Amygdala (tissue), 56 donors: ENCODE measurements at regions not wholly inside any gene's neighbourhood (a gene's known extent, or its start where the extent isn't known, plus 50 kb on each side); places are given as distances from the start of the nearest gene placed in this dataset.
A peak's percentile ranks its signal among the peaks of the same experiment; 100 is the strongest.
"Not testable (repeated sequence)": the region's sequence is repeated elsewhere in the genome, so short reads cannot be mapped to it uniquely, and the experiment has no call there.

Source experiments
- DNase-seq, 56 donors: peaks; one replicate each; lab custom pipeline; 2025; lab: John Stamatoyannopoulos, UW

DNA sequence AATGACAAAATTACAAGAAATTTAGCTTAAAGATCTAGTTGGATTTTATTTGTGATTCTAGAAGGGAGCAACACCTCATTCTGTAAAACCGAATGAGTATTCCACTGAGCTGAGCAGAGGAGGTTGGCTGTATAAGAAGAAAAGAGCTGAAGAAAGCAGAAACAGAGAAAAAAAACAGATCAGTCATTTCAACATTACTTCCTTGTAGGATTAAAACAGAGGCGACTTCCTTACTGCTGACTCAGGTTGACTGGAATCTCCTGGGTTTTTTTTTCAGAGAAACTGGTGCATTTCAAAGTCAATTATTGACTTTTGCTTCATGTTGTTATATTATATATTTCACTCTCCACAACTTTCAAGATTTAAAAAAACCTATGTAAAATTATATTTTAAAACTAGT lies 368.1 kb upstream of the UBE2E2 start:
- DNase-seq: no peak

DNA sequence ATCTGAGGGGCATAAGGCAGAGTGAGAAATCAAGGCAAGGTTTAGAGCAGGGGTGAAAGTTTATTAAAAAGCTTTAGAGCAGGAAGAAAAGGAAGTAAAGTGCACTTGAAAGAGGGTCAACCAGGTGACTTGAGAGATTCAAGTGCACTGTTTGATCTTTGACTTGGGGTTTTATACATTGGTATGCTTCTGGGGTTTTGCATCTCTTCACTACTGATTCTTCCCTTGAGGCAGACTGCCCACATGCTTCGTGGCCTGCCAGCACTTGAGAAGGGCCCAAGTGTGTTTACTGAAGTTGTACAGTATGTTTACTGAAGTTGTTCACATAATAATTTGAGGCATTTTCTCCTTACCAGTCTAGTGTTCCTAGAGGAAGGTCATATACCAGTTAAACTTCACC lies 367.0 kb upstream of the UBE2E2 start:
- no peak for DNase-seq

DNA sequence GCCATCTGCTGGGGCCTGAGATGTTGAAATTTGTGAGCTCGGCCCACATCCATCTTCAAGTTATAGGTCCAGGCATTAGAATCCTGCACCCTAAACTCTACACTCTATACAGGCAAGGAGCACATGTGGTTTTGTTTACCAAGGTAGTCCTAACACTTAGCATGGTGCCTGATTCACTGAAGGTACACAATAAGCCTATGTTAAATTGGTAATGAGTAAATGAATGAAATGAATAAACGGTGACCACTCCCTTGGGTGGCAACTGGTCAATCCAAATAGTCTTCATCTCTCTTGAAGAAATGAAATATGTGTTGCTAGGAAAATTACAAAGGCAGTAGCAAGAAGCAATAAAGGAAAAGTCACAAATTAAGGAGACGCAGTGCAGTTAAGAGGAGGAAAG lies 359.3 kb upstream of the UBE2E2 start:
- no peak for DNase-seq

DNA sequence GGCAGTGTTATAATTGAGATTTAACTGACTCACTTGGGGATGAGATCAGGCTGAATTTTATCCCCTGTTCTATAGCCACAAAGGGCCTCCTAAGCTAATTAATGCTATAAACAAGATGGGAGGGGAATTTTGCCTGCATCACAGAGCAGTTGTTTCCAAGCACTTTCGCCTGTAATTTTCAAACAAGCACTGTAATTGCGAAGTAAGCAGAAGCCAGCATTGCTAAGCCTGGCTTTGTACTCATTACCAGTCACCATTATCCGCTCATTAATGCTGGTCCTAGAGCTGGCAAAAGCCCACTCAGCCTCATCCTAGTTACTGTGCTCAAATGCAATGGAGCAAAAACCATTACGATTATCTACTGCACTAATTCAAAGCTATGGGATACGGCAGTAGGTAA lies 356.6 kb upstream of the UBE2E2 start:
- no peak for DNase-seq

DNA sequence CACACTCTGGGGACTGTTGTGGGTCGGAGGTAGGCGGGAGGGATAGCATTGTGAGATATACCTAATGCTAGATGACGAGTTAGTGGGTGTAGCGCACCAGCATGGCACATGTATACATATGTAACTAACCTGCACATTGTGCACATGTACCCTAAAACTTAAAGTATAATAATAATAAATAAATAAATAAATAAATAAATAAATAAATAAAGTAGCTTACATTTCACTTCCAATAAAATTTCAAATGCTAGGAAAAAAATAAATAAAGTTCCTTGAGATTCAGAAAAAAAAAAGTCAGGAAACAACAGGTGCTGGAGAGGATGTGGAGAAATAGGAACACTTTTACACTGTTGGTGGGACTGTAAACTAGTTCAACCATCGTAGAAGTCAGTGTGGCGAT lies 353.5 kb upstream of the UBE2E2 start:
- not testable (repeated sequence) for DNase-seq

DNA sequence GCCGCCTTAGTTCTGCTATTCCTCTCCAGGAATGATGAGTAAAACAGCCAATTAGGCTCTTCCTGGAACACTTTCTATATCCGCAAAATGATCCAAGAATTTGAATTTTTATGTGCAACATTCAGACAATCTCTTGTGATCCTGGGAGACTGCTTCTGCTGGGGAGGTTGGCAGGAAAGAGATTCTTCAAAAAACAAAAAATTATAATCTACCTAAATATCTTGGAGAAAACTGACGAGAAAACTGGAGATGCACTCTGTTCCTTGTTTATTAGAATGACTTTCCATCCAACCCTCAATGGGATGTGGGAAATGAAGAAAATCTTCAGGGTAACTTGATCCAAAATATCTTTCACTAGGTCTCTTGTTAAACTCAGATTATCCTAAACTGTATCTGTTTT lies 346.3 kb upstream of the UBE2E2 start:
- no peak for DNase-seq

DNA sequence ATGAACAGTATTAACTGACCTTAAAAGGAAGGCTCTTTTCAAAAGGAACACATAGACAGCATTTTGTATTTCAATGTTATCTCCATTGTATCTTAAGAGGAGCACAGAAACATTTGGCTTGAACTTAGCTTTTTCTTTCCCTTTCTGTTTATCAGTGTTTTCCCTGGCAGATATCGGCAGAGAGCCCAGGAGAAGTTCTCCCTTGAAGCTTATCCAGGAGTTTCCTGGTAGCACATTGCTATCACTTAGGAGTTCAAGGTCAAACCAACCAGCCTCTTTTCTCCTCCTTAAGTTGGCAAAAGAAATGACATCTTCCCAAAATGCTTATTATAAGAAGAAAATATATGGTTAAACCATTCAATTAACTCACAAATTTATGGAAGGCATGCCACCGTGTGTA lies 344.6 kb upstream of the UBE2E2 start:
- DNase-seq: no peak

DNA sequence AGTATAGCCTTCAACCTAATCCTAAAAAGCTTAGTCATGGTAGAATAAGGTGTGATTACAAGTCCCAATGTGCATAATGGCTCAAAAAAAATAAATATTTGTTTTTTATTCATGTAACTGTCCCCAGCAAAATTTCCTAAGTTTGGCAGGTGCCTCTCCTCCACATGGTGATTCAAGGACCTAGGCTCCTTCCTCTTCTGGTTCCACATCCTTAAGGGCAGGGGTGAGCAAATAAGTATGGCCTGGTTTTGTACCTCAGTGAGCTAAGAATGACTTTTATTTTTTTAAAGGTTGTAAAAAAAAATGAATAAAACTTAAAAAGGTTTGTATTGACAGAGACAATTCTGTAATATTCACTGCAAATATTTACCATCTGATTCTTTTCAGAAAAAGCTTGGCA lies 343.5 kb upstream of the UBE2E2 start:
- no peak for DNase-seq

DNA sequence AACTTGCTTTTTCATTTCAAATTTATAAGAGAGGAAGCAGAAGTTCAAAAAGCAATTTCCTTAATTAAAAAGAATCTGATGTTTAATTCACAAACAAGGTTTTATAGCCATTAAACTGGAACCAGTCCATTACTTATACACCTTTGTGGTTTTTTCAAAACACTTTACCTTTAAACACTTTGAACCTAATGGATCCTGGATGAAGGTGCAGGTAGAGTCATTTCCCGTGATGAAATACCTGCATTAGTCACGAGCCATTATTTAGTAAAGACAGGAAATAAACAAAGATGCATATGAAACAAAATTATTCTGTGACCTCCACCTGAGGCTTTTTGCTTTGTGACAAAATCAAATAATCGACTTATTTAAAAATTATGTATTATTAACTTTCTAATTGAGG lies 341.7 kb upstream of the UBE2E2 start:
- DNase-seq: no peak

DNA sequence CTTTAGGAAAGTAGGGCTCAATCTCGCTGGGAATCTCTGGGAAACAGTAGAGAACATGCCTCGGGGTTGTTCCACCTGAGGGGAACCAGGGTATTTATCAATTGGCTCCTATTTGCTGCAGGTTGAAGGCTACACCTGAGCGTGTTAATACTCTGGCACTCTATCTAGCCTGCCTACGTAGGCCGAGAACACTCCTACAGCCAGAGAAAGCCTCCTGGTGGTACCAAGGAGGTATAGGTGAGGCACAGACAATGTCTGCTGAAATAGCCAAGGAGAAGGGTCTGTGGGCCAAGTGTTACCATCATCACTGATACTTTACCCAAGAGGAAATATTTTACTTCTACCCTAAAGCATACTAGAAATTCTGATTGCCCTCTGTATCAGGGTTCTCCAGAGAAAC lies 341.0 kb upstream of the UBE2E2 start:
- no peak for DNase-seq

DNA sequence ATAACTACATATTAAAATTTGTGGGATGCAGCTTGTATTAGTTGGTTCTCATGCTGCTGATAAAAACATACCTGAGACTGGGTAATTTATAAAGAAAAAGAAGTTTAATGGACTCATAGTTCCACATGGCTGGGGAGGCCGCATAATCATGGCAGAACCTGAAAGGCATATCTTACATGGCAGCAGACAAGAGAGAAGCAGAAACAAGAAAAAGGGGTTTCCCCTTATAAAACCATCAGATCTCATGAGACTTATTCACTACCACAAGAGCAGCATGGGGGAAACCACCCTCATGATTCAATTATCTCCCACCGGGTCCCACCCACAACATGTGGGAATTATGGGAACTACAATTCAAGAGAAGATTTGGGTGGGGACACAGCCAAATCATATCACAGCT lies 320.3 kb upstream of the UBE2E2 start:
- not testable (repeated sequence) for DNase-seq

DNA sequence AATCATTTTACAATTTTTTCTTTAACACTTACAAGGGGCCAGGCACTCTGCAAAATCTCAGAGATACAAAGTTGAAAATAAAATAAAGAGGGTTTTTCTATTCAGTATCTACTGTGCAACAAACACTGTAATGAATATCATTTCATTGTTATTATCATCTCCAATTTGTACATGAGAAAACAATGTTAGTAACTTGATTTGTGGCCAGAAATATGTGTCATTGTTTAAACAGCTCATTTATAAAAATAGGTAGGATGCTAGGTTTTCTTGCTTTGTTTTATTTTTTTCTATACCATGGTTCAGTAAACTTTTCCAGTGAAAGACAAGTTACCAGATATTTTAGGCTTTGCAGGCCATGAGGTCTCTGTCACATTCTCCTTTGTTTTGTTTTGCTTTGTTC lies 318.1 kb upstream of the UBE2E2 start:
- DNase-seq: no peak

DNA sequence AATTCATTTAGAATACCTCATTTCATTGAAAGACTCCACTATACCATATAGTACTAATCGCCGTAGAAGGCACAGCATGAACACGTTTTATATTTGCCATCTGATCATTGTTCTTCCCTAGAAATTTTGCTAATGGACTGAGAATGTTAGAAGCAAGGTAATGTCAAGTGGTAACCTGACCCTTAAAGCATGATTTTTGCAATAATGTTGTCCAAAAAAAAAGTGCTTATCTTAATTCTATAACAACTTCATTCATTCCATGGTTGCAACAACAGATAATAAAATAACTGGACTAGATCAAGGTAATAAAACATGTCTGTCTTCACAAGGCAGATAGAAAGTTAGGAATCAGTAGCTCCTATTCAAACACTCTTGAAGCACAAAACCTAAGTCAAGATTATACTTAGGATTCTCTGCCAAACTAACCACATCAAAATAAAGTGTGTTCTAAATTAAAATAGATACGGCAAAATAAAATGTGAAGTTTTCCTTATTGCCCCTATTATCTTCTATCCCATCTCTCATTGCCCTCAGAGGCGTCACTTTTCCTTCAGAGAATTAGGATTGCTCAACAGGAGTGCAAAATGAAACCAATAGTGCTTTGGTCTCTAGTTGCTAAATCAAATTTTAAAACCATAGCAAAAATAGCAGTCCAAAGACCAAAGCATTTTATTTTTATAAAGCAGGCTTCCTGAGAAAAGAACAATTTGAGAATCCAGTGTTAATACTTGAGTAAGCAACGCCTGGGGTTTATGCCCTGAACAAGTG lies 317.4 kb upstream of the UBE2E2 start:
- no peak for DNase-seq

DNA sequence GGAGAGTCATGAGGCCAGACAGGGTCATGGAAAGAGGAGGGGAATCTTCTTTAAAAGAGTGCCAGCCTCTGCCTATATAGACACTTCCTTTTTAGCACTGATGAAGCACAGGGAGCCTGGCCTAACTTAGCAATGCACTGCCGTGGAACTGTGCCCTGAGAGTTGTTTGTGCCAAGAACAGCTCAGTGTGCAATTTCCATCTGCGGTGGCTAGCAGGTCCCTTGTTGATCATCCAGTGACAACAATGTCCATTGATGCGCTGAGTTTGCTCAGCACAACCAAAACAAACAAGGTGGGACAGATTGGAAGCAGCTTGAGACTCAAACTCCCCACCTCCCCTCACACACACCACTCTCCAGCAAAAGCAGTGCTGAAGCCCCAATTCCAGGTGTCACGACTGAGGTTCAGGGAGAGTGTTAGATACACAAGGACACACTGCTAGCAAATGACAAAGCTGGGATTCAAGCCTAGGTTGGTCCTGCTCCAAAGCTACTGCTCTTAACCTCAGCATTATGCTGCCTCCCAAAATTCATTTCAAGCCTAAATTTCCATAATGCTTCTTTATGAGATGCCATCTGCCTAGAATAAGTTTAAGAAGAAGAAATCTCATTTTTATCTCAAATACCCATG lies 316.6 kb upstream of the UBE2E2 start:
- DNase-seq: peak in 16 of 56 donors; percentile 1 to 25 (median 4)

DNA sequence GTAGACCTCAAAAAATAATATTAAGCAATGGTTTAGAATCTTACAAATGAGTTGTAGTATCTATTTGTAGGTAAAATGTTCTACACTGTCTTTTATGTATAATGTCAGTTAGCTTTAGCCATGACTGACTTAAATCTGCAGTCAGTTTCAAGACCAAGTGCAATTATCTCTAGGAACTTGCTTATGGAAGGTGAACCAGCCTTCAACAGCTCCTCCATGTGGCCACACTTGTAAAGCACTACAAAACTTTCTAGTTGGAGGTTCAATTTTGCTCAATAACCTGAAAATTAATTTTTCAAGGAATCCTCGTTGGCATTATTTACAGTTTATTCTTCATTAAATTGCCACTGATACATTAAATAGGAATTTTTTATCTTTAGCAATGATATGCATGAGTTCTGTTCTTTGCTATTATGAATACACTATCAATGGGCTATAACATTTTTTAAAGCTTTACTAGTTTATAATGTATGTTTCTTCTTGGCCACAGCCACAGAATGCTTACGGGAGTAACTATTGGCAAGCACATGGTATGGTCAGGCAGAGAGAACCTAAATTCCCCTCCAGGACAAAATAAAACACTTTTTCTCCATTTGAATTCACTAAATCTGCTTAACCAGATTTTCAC lies 315.3 kb upstream of the UBE2E2 start:
- peak in 2 of 56 donors; percentile 4 to 24 for DNase-seq

DNA sequence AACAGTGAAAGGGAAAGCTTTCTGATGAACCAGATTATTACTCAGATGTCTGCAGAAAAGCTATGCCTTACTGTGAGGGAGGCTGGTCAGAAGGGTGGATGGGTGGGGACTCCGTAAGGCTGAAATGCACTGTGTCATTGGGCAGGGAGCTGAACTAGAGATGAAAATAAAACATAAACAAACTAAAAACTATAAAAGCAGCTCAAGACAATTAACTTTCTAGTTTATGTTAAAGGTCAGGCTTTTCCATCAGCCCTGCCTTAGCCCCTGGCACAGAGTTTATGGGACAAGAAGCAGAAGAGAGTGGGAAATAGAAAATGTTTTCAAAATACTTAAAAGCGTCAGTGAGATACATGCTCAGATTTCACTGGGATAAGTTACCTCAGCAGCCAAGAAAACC lies 310.0 kb upstream of the UBE2E2 start:
- DNase-seq: no peak

DNA sequence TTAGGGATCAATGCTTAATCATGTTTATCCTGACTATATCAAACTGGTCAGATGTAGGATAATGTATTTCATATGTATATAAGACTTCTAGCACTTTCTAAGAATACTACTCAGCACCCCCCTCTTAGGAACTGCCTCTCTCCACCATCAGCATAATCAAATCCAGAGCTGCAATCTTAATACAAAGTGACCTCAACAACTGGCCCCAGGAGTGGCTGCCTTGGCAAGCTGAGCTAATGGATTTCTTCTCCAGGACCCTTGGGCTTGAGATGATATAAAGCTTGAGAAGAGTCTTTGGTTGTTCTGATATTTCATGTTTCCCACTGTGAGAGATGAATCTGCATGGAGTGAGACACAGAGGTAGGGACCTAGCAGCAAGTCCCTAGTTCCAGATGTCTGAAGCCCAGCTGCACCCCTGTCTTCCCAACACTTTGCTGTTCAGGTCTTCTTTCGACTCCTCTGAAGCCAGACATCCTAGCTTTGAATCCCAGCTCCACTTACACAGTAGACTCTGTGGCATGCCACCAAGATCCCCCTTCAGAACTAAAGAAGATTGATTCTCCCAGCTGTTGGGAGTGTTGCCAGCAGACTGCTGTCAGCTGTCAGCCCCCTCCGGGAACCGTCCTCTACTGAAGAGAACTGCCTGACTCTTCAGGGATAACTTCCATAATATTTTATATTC lies 309.3 kb upstream of the UBE2E2 start:
- peak in 1 of 56 donors; percentile 1 for DNase-seq

DNA sequence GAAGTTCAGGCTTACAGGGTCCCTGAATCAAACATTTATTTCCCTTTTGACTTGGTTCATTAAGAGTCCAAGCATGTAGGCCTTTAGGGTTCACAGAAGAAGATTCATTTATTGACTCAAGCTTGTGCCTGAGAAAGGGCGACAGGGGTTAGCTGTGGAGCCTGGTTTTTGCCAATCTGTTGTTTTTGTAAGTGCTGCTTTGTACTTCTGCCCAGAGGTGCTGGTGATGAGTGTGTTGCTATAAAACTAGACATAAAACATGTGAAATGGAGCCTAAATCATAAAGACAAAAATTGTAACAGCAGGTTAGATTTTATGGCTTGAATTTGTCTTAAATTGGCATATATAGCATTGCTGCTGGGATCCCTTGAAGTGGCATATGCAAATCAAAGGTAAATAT lies 308.3 kb upstream of the UBE2E2 start:
- DNase-seq: no peak

DNA sequence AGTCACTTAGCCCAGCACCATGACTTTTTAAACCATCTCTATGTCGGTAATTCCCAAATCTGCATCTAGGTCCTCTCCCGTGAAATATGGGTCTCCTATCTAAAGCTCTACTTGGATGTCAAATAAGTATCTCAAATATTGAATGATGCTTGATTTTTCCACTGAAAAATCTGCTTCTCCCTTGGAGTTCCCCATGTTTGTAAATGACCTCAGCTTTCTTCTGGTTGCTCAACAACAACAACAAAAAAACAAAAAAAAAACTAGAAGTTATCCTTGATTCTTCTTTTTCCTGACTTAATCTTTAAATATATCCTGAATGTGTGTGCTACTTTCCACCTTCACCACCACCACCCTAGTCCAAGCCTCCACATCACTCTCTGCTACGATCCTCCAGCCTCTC lies 307.5 kb upstream of the UBE2E2 start:
- no peak for DNase-seq

DNA sequence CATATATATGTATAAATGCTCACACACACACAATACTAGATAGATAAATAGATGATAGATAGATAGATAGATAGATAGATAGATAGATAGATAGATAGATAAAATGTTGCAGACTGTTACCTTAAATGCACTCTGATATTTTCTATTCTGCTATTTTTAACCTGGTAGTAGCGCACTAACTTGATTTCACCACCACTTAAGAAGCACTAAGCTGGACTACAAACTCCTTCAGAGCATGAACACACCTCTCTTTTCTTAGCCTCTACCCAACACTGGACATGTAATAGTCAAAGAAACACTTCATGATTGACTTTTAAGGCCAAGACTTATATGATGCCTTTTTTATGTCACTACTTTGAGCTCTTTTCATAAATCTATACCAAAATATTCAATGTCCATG lies 304.6 kb upstream of the UBE2E2 start:
- DNase-seq: no peak

DNA sequence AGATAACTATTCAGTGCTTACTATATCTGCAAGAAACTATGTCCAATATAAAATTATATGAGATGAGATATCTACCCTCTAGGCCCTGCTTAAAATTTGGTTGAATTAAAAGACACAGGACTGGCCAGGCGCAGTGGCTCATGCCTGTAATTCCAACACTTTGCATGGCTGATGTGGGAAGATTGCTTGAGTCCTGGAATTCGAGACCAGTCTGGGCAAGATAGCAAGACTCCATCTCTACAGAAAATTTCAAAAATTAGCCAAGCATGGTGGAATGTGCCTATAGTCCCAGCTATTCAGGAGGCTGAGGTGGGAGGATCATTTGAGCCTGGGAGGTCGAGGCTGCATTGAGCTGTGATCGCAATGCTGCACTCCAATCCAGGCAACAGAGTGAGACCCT lies 303.7 kb upstream of the UBE2E2 start:
- DNase-seq: no peak
